Left ventricle myocardium inferior (tissue), 1 donor: ENCODE measurements at regions not wholly inside any gene's neighbourhood (a gene's known extent, or its start where the extent isn't known, plus 50 kb on each side); places are given as distances from the start of the nearest gene placed in this dataset.
"Not testable (repeated sequence)": the region's sequence is repeated elsewhere in the genome, so short reads cannot be mapped to it uniquely, and the experiment has no call there.

Experiments
- DNase-seq: peaks from one replicate; pipeline ENCODE4 v3.0.0-alpha.2; 2020
- H3K27ac ChIP-seq: fragments of 200-600 bp; replicated peaks from 2 replicates; pipeline ENCODE4 v1.8.0; 2021
- H3K27me3 ChIP-seq: fragments of 200-600 bp; 2 replicates; pipeline ENCODE4 v1.8.0; 2021; ENCODE audit warnings: low read depth
- H3K36me3 ChIP-seq: fragments of 200-600 bp; 2 replicates; pipeline ENCODE4 v1.8.0; 2021
- H3K4me1 ChIP-seq: fragments of 200-600 bp; 2 replicates; pipeline ENCODE4 v1.8.0; 2021
- H3K4me3 ChIP-seq: fragments of 200-600 bp; 2 replicates; pipeline ENCODE4 v1.8.0; 2021; ENCODE audit warnings: mild to moderate bottlenecking, moderate library complexity
- H3K9me3 ChIP-seq: fragments of 200-600 bp; replicated peaks from 2 replicates; pipeline ENCODE4 v1.8.0; 2021
- intact Hi-C: fragments of 100-400 bp; cut with micrococcal nuclease; formaldehyde crosslinking; loops from one replicate; pipeline ENCODE4 v1.11.0; 2022
- TF ChIP-seq, protein P1 (sequence below): fragments of 200-600 bp; IDR thresholded peaks from 2 replicates; pipeline ENCODE4 v1.8.0; 2021; ENCODE audit warnings: antibody characterized with exemption, mild to moderate bottlenecking, borderline replicate concordance
- donor health status: DM: no; HTN: yes; CAD: no; lungs with severe emphysema.

DNA sequence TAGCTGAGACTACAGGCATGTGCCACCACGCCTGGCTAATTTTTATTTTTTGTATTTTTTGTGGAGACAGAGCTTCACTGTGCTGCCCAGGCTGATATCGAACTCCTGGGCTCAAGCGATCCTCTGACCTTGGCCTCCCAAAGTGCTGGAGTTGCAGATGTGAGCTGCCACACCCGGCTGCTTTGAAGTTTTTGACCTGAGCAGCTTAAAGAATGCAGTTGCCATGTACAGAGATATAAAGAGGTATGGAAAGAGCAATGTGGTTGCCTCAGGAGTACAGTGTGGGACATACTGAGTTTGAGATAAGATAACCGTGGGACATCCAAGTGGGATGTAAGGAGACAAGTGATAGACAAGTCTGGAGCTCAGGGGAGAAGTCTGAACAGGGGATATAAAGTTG, 82.7 kb upstream of the LSM14A start:
- Histone ChIP-seq H3K36me3 (no peaks in the 10 kb centered on the region), H3K27ac (no peak overlapping the region), H3K27me3 (peaks cover 75% of the 10 kb centered on the region), H3K9me3 (no peaks in the 10 kb centered on the region), H3K4me3 (no peak overlapping the region), H3K4me1 (no peaks in the 10 kb centered on the region)
- TF ChIP-seq, protein P1, sequence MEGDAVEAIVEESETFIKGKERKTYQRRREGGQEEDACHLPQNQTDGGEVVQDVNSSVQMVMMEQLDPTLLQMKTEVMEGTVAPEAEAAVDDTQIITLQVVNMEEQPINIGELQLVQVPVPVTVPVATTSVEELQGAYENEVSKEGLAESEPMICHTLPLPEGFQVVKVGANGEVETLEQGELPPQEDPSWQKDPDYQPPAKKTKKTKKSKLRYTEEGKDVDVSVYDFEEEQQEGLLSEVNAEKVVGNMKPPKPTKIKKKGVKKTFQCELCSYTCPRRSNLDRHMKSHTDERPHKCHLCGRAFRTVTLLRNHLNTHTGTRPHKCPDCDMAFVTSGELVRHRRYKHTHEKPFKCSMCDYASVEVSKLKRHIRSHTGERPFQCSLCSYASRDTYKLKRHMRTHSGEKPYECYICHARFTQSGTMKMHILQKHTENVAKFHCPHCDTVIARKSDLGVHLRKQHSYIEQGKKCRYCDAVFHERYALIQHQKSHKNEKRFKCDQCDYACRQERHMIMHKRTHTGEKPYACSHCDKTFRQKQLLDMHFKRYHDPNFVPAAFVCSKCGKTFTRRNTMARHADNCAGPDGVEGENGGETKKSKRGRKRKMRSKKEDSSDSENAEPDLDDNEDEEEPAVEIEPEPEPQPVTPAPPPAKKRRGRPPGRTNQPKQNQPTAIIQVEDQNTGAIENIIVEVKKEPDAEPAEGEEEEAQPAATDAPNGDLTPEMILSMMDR, result no peak
- intact Hi-C loops, result no loop called here
- DNase-seq, result no peak

DNA sequence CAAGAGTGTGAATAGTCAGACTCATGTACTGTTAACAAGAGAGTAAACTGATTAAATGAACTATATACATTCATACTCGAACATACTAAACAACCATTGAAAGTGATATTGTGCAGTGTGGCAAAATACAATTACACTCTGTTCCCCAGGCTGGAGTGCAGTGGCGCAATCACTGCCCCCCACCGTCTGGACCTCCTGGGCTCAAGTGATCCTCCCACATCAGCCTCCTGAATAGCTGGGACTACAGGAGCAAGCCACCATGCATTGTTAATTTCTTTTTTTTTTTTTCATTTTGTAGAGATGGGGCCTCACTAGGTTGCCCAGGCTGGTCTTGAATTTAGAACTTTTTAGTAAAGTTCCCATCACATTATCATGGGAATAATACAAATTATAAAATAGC, 77.3 kb upstream of the LSM14A start:
- DNase-seq, result no peak
- intact Hi-C loops, result loop anchor here (5.0 kb wide), 1 partner anchor 318 kb away; no protein-coding TSS in a partner anchor
- Histone ChIP-seq H3K27ac (no peak overlapping the region), H3K36me3 (no peaks in the 10 kb centered on the region), H3K4me1 (no peaks in the 10 kb centered on the region), H3K9me3 (no peaks in the 10 kb centered on the region), H3K4me3 (no peak overlapping the region), H3K27me3 (peaks cover 59% of the 10 kb centered on the region)
- TF ChIP-seq, protein P1, result no peak

DNA sequence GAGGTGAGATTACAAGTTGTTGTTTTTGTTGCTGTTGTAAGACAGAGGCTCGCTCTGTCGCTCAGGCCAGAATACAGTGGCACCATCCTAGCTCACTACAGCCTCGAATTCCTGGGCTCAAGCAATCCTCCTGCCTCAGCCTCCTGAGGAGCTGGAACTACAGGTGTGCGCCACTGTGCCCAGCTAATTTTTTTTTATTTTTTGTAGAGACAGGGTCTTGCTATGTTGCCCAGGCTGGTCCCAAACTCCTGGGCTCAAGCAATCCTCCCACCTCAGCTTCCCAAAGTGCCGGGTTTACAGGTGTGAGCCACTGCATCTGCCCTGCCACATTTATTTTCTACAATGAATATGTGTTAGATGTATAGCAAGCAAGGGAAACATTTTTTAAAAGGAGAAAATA, 76.9 kb upstream of the LSM14A start:
- peaks cover 61% of the 10 kb centered on the region for H3K27me3 ChIP-seq
- H3K4me3 ChIP-seq, H3K27ac ChIP-seq, H3K9me3 ChIP-seq, H3K36me3 ChIP-seq, H3K4me1 ChIP-seq, DNase-seq: not testable (repeated sequence)
- intact Hi-C loops, result loop anchor here (5.0 kb wide), 1 partner anchor 318 kb away; no protein-coding TSS in a partner anchor

DNA sequence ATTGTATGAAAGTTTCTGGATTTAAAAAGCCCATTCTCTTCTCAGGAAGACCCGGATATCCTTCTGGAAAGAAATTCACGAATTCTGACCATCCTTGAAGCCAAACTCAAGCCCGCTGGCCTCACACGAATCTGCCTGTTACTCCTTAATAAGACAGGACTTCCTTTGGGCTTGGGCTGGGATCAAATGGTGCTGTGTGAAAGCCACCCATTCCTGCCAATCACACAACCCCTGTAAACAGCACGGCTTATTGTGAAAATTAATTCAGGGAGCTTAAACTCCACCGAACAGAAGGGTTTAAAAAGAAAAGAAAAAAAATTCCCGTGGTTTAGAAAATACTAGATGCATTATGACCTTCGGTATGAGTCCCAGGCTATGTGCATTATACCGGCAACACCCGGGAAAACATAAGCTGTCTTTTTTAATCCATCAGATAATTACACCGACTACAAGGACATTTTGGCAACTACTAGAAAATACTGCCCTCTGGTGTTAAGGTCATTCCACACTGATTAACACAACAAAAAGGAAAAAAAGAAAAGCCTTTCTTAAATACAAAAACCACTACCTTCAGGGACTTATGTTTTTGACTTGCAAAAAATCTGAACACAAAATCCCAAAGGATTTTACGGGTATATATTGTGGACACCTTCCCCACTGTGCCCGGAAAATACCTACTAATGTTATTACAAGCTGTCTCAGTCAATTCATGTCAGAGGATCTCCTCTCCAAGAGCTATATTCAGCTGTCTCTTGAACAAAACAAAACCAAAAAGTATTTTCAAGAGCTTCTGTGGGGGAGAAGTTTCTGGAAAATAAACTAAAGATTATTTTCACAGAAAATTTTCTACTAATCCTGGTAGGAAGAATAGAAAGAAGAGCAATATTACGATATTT, 76.0 kb upstream of the LSM14A start:
- Histone ChIP-seq H3K9me3 (no peaks in the 10 kb centered on the region), H3K4me1 (no peaks in the 10 kb centered on the region), H3K27me3 (peaks cover 53% of the 10 kb centered on the region), H3K36me3 (no peaks in the 10 kb centered on the region), H3K27ac (no peak overlapping the region), H3K4me3 (no peak overlapping the region)
- TF ChIP-seq, protein P1, result peak; percentile 72
- DNase-seq, result no peak
- intact Hi-C loops, result loop anchor here (5.0 kb wide), 1 partner anchor 319 kb away; no protein-coding TSS in a partner anchor

DNA sequence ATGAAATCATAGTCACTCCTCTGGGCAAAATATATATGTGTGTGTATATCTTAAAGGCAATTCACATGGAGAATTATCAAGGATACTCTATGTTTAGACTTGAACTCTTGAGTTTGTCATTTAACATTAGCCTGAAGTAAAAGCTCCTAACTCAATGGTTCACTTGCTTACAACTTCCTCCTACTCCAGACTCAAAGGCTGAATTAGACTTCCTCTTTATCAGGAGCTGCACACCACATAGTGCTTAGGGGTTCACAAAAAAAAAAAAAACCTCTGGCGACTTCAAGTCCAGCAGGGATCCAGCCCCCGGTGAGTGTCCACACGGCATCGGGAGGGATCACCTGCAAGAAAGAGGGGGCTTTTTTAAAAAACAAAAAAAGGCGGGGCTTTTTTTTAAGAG, 68.2 kb upstream of the LSM14A start:
- peaks cover 61% of the 10 kb centered on the region for H3K27me3 ChIP-seq
- H3K9me3 ChIP-seq, result no peaks in the 10 kb centered on the region
- no peaks in the 10 kb centered on the region for H3K36me3 ChIP-seq
- intact Hi-C loops, result no loop called here
- no peaks in the 10 kb centered on the region for H3K4me1 ChIP-seq
- TF ChIP-seq, protein P1, result no peak
- no peak overlapping the region for H3K27ac ChIP-seq
- no peak overlapping the region for H3K4me3 ChIP-seq
- DNase-seq, result no peak

DNA sequence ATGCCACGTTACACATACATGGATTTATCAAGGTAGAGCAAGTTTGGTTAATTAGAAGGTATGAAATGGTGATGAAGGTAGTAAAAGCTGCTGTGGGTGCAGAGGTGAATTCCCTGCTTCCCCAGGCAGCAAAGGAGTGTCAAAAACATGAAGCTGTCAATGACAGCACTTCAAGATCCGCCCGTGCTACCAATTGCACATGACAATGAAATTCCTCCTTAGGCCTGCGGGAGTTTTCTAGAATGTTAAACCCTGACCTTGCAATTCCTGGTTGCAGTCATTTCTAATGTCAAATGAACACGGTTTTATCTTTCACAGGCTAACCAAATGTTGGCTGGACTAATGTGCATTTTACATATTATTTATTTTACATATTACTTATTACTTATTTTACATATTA, 67.7 kb upstream of the LSM14A start:
- Histone ChIP-seq H3K4me1 (no peaks in the 10 kb centered on the region), H3K27me3 (peaks cover 65% of the 10 kb centered on the region), H3K4me3 (no peak overlapping the region), H3K27ac (no peak overlapping the region), H3K36me3 (no peaks in the 10 kb centered on the region), H3K9me3 (no peaks in the 10 kb centered on the region)
- intact Hi-C loops, result no loop called here
- no peak for DNase-seq
- TF ChIP-seq, protein P1, result no peak
